HCT116 (cell line): ENCODE measurements at regions not wholly inside any gene's neighbourhood (a gene's known extent, or its start where the extent isn't known, plus 50 kb on each side); places are given as distances from the start of the nearest gene placed in this dataset.

Experiments
- CBX3 ChIP-seq: IDR thresholded peaks from 2 replicates; pipeline ENCODE4 v1.6.1; 2012; ENCODE audit warnings: low read depth
- CEBPB ChIP-seq: IDR thresholded peaks from 2 replicates; pipeline ENCODE4 v1.6.1; 2012; ENCODE audit warnings: low read depth
- EZH2 ChIP-seq: fragments of 200-600 bp; sonication (generic); IDR thresholded peaks from 2 replicates; pipeline ENCODE4 v1.6.1; 2017; ENCODE audit warnings: antibody characterized with exemption, mixed run types
- EZH2phosphoT487 ChIP-seq: fragments of 200-600 bp; IDR thresholded peaks from 2 replicates; pipeline ENCODE4 v1.6.1; 2018; ENCODE audit warnings: antibody characterized with exemption, borderline replicate concordance
- JUND ChIP-seq: IDR thresholded peaks from 2 replicates; pipeline ENCODE4 v1.6.1; 2012
- POLR2A ChIP-seq: IDR thresholded peaks from 2 replicates; pipeline ENCODE4 v1.7.0; 2011; ENCODE audit warnings: borderline replicate concordance; ENCODE audit not compliant: insufficient read depth, insufficient read length; ENCODE audit errors: extremely low read depth
- POLR2AphosphoS5 ChIP-seq: IDR thresholded peaks from 2 replicates; pipeline ENCODE4 v1.6.1; 2011; ENCODE audit warnings: mild to moderate bottlenecking, low read depth, low read length, moderate library complexity
- SP1 ChIP-seq: IDR thresholded peaks from 2 replicates; pipeline ENCODE4 v1.6.1; 2012; ENCODE audit warnings: low read depth
- SRF ChIP-seq: IDR thresholded peaks from 2 replicates; pipeline ENCODE4 v1.6.1; 2012; ENCODE audit warnings: low read depth
- YY1 ChIP-seq: IDR thresholded peaks from 2 replicates; pipeline ENCODE4 v1.6.1; 2011; ENCODE audit warnings: low read length, low read depth, moderate library complexity, mild to moderate bottlenecking; ENCODE audit not compliant: insufficient replicate concordance; ENCODE audit errors: extremely low read depth
- ZFX ChIP-seq: fragments of 450-650 bp; IDR thresholded peaks from 2 replicates; pipeline ENCODE4 v1.6.1; 2017
- TF ChIP-seq, protein P1 (sequence below), 3 experiments: fragments of 200-600 bp in 1 of 3; sonication (generic) in 1 of 3; IDR thresholded peaks in 2 of 3; conservative IDR thresholded peaks in 1 of 3; 2 replicates each; pipeline ENCODE4 v1.5.1; 2012 to 2017; ENCODE audit warnings: low read depth in 2 of 3, low read length in 2 of 3, antibody characterized with exemption in 1 of 3, borderline replicate concordance in 1 of 3, control low read depth in 1 of 3, mild to moderate bottlenecking in 1 of 3, mixed read lengths in 1 of 3, mixed run types in 1 of 3, moderate library complexity in 1 of 3; ENCODE audit not compliant: insufficient read depth in 1 of 3

DNA sequence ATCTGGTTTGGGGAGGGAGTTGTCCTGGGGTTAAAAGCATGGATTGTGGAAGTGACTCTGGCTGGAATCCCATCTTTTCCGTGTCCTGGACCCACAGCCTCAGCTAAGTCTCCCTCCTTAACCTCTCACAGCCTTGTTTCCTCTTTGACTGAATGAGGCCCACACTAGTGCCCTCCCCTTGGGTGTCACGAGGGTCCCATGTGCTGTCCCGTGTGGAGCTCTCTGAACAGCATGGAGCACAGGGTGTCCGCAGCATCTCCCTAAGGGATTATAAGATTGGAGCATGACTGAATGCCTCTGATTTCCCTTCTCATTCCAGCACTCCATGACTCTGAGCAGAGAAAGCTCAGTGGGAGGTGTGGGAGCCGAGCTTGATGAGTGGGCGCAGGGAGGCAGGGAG is 182.5 kb downstream of the TEX29 start:
- TF ChIP-seq CEBPB (no peak), EZH2 (no peak), POLR2AphosphoS5 (no peak), EZH2phosphoT487 (no peak), JUND (no peak), ZFX (no peak), SRF (no peak), POLR2A (no peak), YY1 (no peak), CBX3 (no peak), SP1 (no peak)
- TF ChIP-seq, protein P1, sequence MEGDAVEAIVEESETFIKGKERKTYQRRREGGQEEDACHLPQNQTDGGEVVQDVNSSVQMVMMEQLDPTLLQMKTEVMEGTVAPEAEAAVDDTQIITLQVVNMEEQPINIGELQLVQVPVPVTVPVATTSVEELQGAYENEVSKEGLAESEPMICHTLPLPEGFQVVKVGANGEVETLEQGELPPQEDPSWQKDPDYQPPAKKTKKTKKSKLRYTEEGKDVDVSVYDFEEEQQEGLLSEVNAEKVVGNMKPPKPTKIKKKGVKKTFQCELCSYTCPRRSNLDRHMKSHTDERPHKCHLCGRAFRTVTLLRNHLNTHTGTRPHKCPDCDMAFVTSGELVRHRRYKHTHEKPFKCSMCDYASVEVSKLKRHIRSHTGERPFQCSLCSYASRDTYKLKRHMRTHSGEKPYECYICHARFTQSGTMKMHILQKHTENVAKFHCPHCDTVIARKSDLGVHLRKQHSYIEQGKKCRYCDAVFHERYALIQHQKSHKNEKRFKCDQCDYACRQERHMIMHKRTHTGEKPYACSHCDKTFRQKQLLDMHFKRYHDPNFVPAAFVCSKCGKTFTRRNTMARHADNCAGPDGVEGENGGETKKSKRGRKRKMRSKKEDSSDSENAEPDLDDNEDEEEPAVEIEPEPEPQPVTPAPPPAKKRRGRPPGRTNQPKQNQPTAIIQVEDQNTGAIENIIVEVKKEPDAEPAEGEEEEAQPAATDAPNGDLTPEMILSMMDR (IDR thresholded peaks at IDR 0.05 in 2 of 3, conservative IDR thresholded peaks at IDR 0.05 in 1 of 3; ENCODE audit: borderline replicate concordance in 1 of 3, insufficient read depth in 1 of 3, low read depth in 2 of 3, low read length in 2 of 3): no peak
